Ovary (tissue), 3 donors: ENCODE measurements at regions not wholly inside any gene's neighbourhood (a gene's known extent, or its start where the extent isn't known, plus 50 kb on each side); places are given as distances from the start of the nearest gene placed in this dataset.

Source experiments
- CTCF ChIP-seq, 3 donors: fragments of 450-650 bp in 2 of 3; fragments of 200-600 bp in 1 of 3; IDR thresholded peaks; one replicate each; pipeline versions ENCODE4 v1.5.1 to v1.8.0; 2016 to 2022; ENCODE audit warnings: antibody characterized with exemption in 3 of 3, mild to moderate bottlenecking in 1 of 3
- POLR2A ChIP-seq: fragments of 450-650 bp; IDR thresholded peaks from one replicate; pipeline ENCODE4 v1.6.1; 2017; ENCODE audit warnings: antibody characterized with exemption, mild to moderate bottlenecking, moderate library complexity
- donor health status: DM: no; HTN: no; CAD: no.

DNA sequence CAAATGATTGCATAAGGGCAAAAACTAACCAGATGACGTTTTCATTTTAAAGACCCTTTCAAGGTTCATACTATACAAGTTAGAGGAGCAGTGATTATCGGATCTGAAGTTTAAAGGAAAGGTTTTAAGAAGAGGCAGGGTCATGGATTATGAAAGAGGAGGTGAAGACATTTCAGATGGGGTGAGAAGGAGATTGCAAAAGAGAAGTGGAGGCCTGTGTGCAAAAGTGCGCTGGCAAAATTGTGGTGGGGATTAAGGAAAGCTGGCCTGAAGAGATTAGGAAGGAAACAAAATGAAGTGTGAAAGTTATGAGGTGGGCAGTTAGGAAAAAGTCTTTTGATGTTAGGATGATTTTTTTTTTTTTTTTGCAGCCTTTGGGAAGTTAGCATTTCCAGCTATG lies 935.7 kb upstream of the FAM98A start:
- TF ChIP-seq POLR2A (no peak), CTCF (IDR thresholded peaks at IDR 0.05) (no peak)
